HG03457 (cell line): ENCODE measurements at regions not wholly inside any gene's neighbourhood (a gene's known extent, or its start where the extent isn't known, plus 50 kb on each side); places are given as distances from the start of the nearest gene placed in this dataset.
"Not testable (repeated sequence)": the region's sequence is repeated elsewhere in the genome, so short reads cannot be mapped to it uniquely, and the experiment has no call there.

Experiments
- ATAC-seq: cut with Tn5 transposase; IDR thresholded peaks from one replicate; pipeline ENCODE4 v1.9.1; 2021; ENCODE audit warnings: moderate number of reproducible peaks; ENCODE audit not compliant: unreplicated experiment

- not testable (repeated sequence) for ATAC-seq
These were observed 705.4 kb upstream of the NCAM2 start for GRCh38 chr21:20292854-20293253.

GRCh38 chr21:20301395-20301794 lies 696.8 kb upstream of the NCAM2 start:
- ATAC-seq: no peak

GRCh38 chr21:20302084-20302483 lies 696.1 kb upstream of the NCAM2 start:
- ATAC-seq: no peak

- ATAC-seq: no peak
These were observed 691.4 kb upstream of the NCAM2 start for GRCh38 chr21:20306836-20307235.

GRCh38 chr21:20308586-20309315 lies 689.5 kb upstream of the NCAM2 start:
- no peak for ATAC-seq

GRCh38 chr21:20311234-20311787 lies 686.9 kb upstream of the NCAM2 start:
- ATAC-seq: no peak

GRCh38 chr21:20313013-20313412 lies 685.2 kb upstream of the NCAM2 start:
- no peak for ATAC-seq

- ATAC-seq: no peak
These were observed 683.2 kb upstream of the NCAM2 start for GRCh38 chr21:20315042-20315441.

- no peak for ATAC-seq
These were observed 668.6 kb upstream of the NCAM2 start for GRCh38 chr21:20329636-20330035.

- ATAC-seq: no peak
These were observed 667.6 kb upstream of the NCAM2 start for GRCh38 chr21:20330652-20331051.

- no peak for ATAC-seq
These were observed 663.6 kb upstream of the NCAM2 start for GRCh38 chr21:20334585-20334984.

GRCh38 chr21:20341431-20341830 lies 656.8 kb upstream of the NCAM2 start:
- ATAC-seq: no peak

- ATAC-seq: no peak
These were observed 655.0 kb upstream of the NCAM2 start for GRCh38 chr21:20343186-20343585.

GRCh38 chr21:20351138-20351537 lies 647.1 kb upstream of the NCAM2 start:
- no peak for ATAC-seq

GRCh38 chr21:20353351-20353750 lies 644.9 kb upstream of the NCAM2 start:
- no peak for ATAC-seq

- no peak for ATAC-seq
These were observed 625.2 kb upstream of the NCAM2 start for GRCh38 chr21:20373031-20373430.

GRCh38 chr21:20377250-20377649 lies 621.0 kb upstream of the NCAM2 start:
- ATAC-seq: no peak

GRCh38 chr21:20388400-20388799 lies 609.8 kb upstream of the NCAM2 start:
- no peak for ATAC-seq

GRCh38 chr21:20396798-20397197 lies 601.4 kb upstream of the NCAM2 start:
- ATAC-seq: no peak

GRCh38 chr21:20404915-20405314 lies 593.3 kb upstream of the NCAM2 start:
- ATAC-seq: no peak

- ATAC-seq: no peak
These were observed 579.9 kb upstream of the NCAM2 start for GRCh38 chr21:20418353-20418752.

GRCh38 chr21:20419772-20420171 lies 578.4 kb upstream of the NCAM2 start:
- no peak for ATAC-seq

GRCh38 chr21:20424943-20425342 lies 573.3 kb upstream of the NCAM2 start:
- no peak for ATAC-seq
